DND-41 (cell line): ENCODE measurements at regions not wholly inside any gene's neighbourhood (a gene's known extent, or its start where the extent isn't known, plus 50 kb on each side); places are given as distances from the start of the nearest gene placed in this dataset.

Experiments used
- EZH2 ChIP-seq: IDR thresholded peaks from 3 replicates; pipeline ENCODE4 v1.6.1; 2012; ENCODE audit warnings: borderline replicate concordance, low read depth, mild to moderate bottlenecking, moderate library complexity, low read length, inconsistent platforms; ENCODE audit not compliant: severe bottlenecking
- TF ChIP-seq, protein P1 (sequence below): IDR thresholded peaks from 2 replicates; pipeline ENCODE4 v1.5.1; 2012; ENCODE audit warnings: borderline replicate concordance, low read length, moderate library complexity, mild to moderate bottlenecking; ENCODE audit not compliant: poor library complexity, severe bottlenecking; ENCODE audit errors: extremely low read depth

DNA sequence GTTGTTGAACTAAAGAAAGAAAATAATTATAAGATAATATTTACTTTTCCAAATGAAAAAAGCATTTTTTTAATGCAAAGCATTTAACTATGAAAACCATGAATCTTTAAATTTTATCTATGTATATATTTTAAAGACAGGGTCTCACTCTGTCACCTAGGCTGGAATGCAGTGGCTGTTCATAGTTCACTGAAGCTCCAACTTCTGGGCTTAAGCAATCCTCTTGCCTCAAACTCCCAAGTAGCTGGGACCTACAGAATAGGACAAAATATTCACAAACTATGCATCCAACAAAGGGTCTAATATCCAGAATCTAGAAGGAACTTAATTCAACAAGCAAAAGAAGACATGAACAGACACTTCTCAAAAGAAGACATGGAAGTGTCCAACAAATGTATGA lies 55.9 kb upstream of the ALB start:
- TF ChIP-seq, protein P1, sequence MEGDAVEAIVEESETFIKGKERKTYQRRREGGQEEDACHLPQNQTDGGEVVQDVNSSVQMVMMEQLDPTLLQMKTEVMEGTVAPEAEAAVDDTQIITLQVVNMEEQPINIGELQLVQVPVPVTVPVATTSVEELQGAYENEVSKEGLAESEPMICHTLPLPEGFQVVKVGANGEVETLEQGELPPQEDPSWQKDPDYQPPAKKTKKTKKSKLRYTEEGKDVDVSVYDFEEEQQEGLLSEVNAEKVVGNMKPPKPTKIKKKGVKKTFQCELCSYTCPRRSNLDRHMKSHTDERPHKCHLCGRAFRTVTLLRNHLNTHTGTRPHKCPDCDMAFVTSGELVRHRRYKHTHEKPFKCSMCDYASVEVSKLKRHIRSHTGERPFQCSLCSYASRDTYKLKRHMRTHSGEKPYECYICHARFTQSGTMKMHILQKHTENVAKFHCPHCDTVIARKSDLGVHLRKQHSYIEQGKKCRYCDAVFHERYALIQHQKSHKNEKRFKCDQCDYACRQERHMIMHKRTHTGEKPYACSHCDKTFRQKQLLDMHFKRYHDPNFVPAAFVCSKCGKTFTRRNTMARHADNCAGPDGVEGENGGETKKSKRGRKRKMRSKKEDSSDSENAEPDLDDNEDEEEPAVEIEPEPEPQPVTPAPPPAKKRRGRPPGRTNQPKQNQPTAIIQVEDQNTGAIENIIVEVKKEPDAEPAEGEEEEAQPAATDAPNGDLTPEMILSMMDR = no peak
- no peak for TF ChIP-seq EZH2
